Effector memory CD4-positive, alpha-beta T cell (primary cell): ENCODE measurements at regions not wholly inside any gene's neighbourhood (a gene's known extent, or its start where the extent isn't known, plus 50 kb on each side); places are given as distances from the start of the nearest gene placed in this dataset.
"Not testable (repeated sequence)": the region's sequence is repeated elsewhere in the genome, so short reads cannot be mapped to it uniquely, and the experiment has no call there.

Experiments used
- DNase-seq, 3 donors: peaks; one replicate each; pipeline ENCODE4 v3.0.0-alpha.2; 2020
- H3K27ac ChIP-seq: 2 replicates; pipeline ENCODE4 v1.7.0; 2013; ENCODE audit warnings: mild to moderate bottlenecking, low read length, moderate library complexity; ENCODE audit not compliant: insufficient read depth, poor library complexity, severe bottlenecking
- H3K27me3 ChIP-seq: replicated peaks from 2 replicates; pipeline ENCODE4 v1.7.0; 2013; ENCODE audit warnings: mild to moderate bottlenecking, low read length; ENCODE audit not compliant: insufficient read depth, control insufficient read depth, poor library complexity, severe bottlenecking
- H3K36me3 ChIP-seq: 2 replicates; pipeline ENCODE4 v1.7.0; 2013; ENCODE audit warnings: mild to moderate bottlenecking, low read length, moderate library complexity; ENCODE audit not compliant: control insufficient read depth, insufficient read depth
- H3K4me1 ChIP-seq: 2 replicates; pipeline ENCODE4 v1.7.0; 2013; ENCODE audit warnings: low read length, mild to moderate bottlenecking; ENCODE audit not compliant: control insufficient read depth, insufficient read depth, poor library complexity, severe bottlenecking
- H3K4me3 ChIP-seq: 2 replicates; pipeline ENCODE4 v1.7.0; 2013; ENCODE audit warnings: low read length, low read depth, mild to moderate bottlenecking; ENCODE audit not compliant: insufficient read depth, poor library complexity, severe bottlenecking
- H3K9me3 ChIP-seq: 2 replicates; pipeline ENCODE4 v1.7.0; 2013; ENCODE audit warnings: mild to moderate bottlenecking, low read length, moderate library complexity; ENCODE audit not compliant: control insufficient read depth

GRCh38 chr4:3874028-3874415 is 107.8 kb downstream of the ADRA2C start:
- Histone ChIP-seq H3K36me3 (no peaks in the 10 kb centered on the region), H3K9me3 (no peaks in the 10 kb centered on the region), H3K27ac (no peak overlapping the region), H3K27me3 (peaks cover 12% of the 10 kb centered on the region), H3K4me3 (no peak overlapping the region), H3K4me1 (peaks cover 4% of the 10 kb centered on the region)
- no peak for DNase-seq

DNA sequence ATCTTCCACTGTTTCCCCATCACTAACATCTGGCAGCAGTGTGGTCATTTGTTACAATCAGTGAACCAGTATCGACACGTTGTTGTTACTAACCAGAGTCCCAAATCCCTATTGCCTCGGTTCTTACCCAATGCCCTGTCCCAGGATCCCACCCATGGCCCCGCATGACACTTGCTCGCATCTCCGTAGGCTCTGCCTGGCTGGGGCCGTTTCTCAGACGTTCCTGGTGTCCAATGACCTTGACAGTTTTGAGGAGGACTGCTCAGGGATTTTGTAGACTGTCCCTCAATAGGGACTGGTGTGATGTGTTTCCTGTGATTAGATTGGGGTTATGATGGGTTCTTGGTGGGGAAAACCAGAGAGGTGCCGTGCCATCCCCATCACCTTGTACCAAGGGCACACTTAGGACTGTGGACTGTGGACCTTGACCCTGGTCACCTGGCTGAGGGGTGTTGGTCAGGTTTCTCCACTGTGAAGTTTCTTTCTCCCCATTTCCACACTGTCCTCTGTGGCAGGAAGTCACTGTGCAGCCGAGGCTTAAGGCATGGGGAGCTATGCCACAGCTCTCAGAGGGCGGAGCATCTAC is 108.4 kb downstream of the ADRA2C start:
- Histone ChIP-seq H3K9me3 (no peaks in the 10 kb centered on the region), H3K4me3 (no peak overlapping the region), H3K4me1 (peaks cover 8% of the 10 kb centered on the region), H3K27me3 (peaks cover 12% of the 10 kb centered on the region), H3K36me3 (no peaks in the 10 kb centered on the region), H3K27ac (no peak overlapping the region)
- DNase-seq: no peak

GRCh38 chr4:3875466-3875865 is 109.3 kb downstream of the ADRA2C start:
- Histone ChIP-seq H3K4me1 (peaks cover 17% of the 10 kb centered on the region), H3K27ac (no peak overlapping the region), H3K36me3 (no peaks in the 10 kb centered on the region), H3K27me3 (peaks cover 12% of the 10 kb centered on the region), H3K4me3 (no peak overlapping the region), H3K9me3 (no peaks in the 10 kb centered on the region)
- no peak for DNase-seq

- H3K27me3 ChIP-seq, H3K36me3 ChIP-seq, H3K9me3 ChIP-seq, DNase-seq, H3K27ac ChIP-seq, H3K4me3 ChIP-seq: not testable (repeated sequence)
- peaks cover 17% of the 10 kb centered on the region for H3K4me1 ChIP-seq
Measured at GRCh38 chr4:3876057-3876845, 110.1 kb downstream of the ADRA2C start.

GRCh38 chr4:3877236-3877635 is 111.1 kb downstream of the ADRA2C start:
- Histone ChIP-seq H3K4me1 (peaks cover 13% of the 10 kb centered on the region), H3K9me3 (no peaks in the 10 kb centered on the region), H3K27me3 (peaks cover 4% of the 10 kb centered on the region), H3K4me3 (no peak overlapping the region), H3K27ac (no peak overlapping the region), H3K36me3 (no peaks in the 10 kb centered on the region)
- DNase-seq: no peak

GRCh38 chr4:3877868-3878267 is 111.7 kb downstream of the ADRA2C start:
- Histone ChIP-seq H3K9me3 (no peaks in the 10 kb centered on the region), H3K4me3 (no peak overlapping the region), H3K36me3 (no peaks in the 10 kb centered on the region), H3K4me1 (peaks cover 13% of the 10 kb centered on the region), H3K27me3 (peaks cover 4% of the 10 kb centered on the region), H3K27ac (no peak overlapping the region)
- no peak for DNase-seq

GRCh38 chr4:3878678-3879077 is 112.5 kb downstream of the ADRA2C start:
- H3K27ac ChIP-seq: no peak overlapping the region
- H3K27me3 ChIP-seq: peaks cover 4% of the 10 kb centered on the region
- no peak for DNase-seq
- H3K36me3 ChIP-seq: no peaks in the 10 kb centered on the region
- H3K4me1 ChIP-seq: peaks cover 13% of the 10 kb centered on the region
- H3K9me3 ChIP-seq: no peaks in the 10 kb centered on the region
- H3K4me3 ChIP-seq: no peak overlapping the region

- Histone ChIP-seq H3K36me3 (no peaks in the 10 kb centered on the region), H3K4me3 (peak overlapping the region; percentile 16), H3K27me3 (peaks cover 4% of the 10 kb centered on the region), H3K9me3 (no peaks in the 10 kb centered on the region), H3K4me1 (peaks cover 13% of the 10 kb centered on the region), H3K27ac (no peak overlapping the region)
- no peak for DNase-seq
Measured at GRCh38 chr4:3879681-3880614, 113.8 kb downstream of the ADRA2C start.

DNA sequence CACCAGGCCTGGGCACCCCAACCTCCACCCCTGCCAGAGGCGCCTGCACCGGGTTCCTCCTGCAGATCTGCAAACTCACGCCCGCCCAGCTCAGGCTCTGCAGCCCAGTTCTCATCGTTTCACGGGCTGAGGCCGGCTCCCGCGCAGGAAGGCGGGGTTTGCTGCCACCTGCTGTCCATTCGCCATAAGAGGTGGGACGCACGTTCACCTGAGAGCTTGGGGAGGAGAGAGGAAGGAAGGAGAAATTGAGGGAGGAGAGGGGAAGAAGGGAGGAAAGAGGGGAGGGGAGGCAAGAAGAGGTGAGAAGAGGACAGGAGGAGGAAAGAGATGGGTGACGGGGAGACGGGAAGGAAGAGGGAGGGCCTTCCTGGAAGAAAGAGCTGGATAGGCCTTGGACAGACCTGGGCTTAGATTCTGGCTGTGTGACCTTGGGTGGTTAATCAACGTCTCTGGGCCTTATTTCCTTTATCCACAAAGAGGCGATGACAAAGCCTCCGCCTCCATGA is 114.5 kb downstream of the ADRA2C start:
- no peaks in the 10 kb centered on the region for H3K36me3 ChIP-seq
- peaks cover 4% of the 10 kb centered on the region for H3K27me3 ChIP-seq
- peaks cover 13% of the 10 kb centered on the region for H3K4me1 ChIP-seq
- H3K9me3 ChIP-seq: no peaks in the 10 kb centered on the region
- DNase-seq: peak; percentile 14 to 41 (median 26)
- peak overlapping the region; percentile 16 for H3K4me3 ChIP-seq
- H3K27ac ChIP-seq: no peak overlapping the region
